ENCODE measurements at regions not wholly inside any gene's neighbourhood (a gene's known extent, or its start where the extent isn't known, plus 50 kb on each side); places are given as distances from the start of the nearest gene placed in this dataset.
"Not testable (repeated sequence)": the region's sequence is repeated elsewhere in the genome, so short reads cannot be mapped to it uniquely, and the experiment has no call there.

GRCh38 chr12:91640021-91640420 is 457.4 kb upstream of the DCN start:
- DNase-seq = no peak

GRCh38 chr12:91639327-91639726 is 456.7 kb upstream of the DCN start:
- no peak for DNase-seq

- no peak for DNase-seq
Measured at GRCh38 chr12:91637789-91638624, 455.4 kb upstream of the DCN start.

- no peak for DNase-seq
Measured at GRCh38 chr12:91636721-91637120, 454.1 kb upstream of the DCN start.

- DNase-seq = not testable (repeated sequence)
Measured at GRCh38 chr12:91634386-91634713, 451.7 kb upstream of the DCN start.

GRCh38 chr12:91633734-91634357 is 451.2 kb upstream of the DCN start:
- no peak for DNase-seq

- DNase-seq = no peak
Measured at GRCh38 chr12:91633206-91633605, 450.6 kb upstream of the DCN start.

- DNase-seq = no peak
Measured at GRCh38 chr12:91632042-91632786, 449.6 kb upstream of the DCN start.

- DNase-seq = no peak
Measured at GRCh38 chr12:91630596-91631293, 448.1 kb upstream of the DCN start.

- no peak for DNase-seq
Measured at GRCh38 chr12:91630083-91630482, 447.5 kb upstream of the DCN start.

- no peak for DNase-seq
Measured at GRCh38 chr12:91629440-91629839, 446.8 kb upstream of the DCN start.

GRCh38 chr12:91628656-91629055 is 446.0 kb upstream of the DCN start:
- DNase-seq = no peak

- DNase-seq = no peak
Measured at GRCh38 chr12:91627225-91627624, 444.6 kb upstream of the DCN start.

GRCh38 chr12:91622981-91623380 is 440.4 kb upstream of the DCN start:
- no peak for DNase-seq

- DNase-seq = peak; percentile 50
Measured at GRCh38 chr12:91622037-91622436, 439.4 kb upstream of the DCN start.

- peak; percentile 68 for DNase-seq
Measured at GRCh38 chr12:91620992-91621391, 438.4 kb upstream of the DCN start.

- no peak for DNase-seq
Measured at GRCh38 chr12:91620422-91620821, 437.8 kb upstream of the DCN start.

- DNase-seq = no peak
Measured at GRCh38 chr12:91618281-91618680, 435.7 kb upstream of the DCN start.

GRCh38 chr12:91617818-91618217 is 435.2 kb upstream of the DCN start:
- DNase-seq = no peak

GRCh38 chr12:91616416-91616815 is 433.8 kb upstream of the DCN start:
- DNase-seq = no peak

GRCh38 chr12:91613223-91613779 is 430.7 kb upstream of the DCN start:
- DNase-seq = no peak

- DNase-seq = no peak
Measured at GRCh38 chr12:91610561-91610960, 427.9 kb upstream of the DCN start.

- DNase-seq = no peak
Measured at GRCh38 chr12:91609283-91609682, 426.7 kb upstream of the DCN start.

All from NCI-H1436 (cell line).